ENCODE measurements at regions not wholly inside any gene's neighbourhood (a gene's known extent, or its start where the extent isn't known, plus 50 kb on each side); places are given as distances from the start of the nearest gene placed in this dataset.

DNA sequence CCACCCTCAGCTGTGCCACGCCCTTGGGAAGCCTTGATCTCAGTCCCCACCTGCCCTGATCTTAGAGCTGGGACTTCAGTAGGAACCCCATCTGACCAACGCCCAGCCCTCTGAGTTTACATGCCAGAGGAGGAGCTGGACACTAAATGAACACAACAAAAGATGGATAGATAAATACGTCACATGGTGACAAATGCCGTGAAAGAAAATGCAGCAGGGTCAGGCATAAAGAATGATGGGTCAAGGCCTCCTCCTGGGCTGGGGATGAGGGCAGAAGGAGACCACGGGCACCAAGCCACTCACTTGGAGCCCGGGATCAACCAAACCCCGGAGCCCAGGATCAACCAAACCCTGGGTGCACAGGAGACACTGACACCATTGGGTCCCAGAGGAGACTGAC, 354.9 kb downstream of the C16orf95 start:
- DNase-seq (no peak), ATAC-seq (no peak)
- Histone ChIP-seq H3K9me3 (no peaks in the 10 kb centered on the region), H3K36me3 (ENCODE audit: insufficient read depth in 1 of 2, low read depth in 1 of 2) (no peaks in the 10 kb centered on the region), H3K27ac (no peak overlapping the region), H3K4me3 (no peak overlapping the region), H3K27me3 (ENCODE audit: insufficient read depth in 3 of 3, low read length in 2 of 3) (peaks cover 0 to 65% (median 14%) of the 10 kb centered on the region in 3 donors), H3K4me1 (no peaks in the 10 kb centered on the region)
- no peak for TF ChIP-seq CTCF (IDR thresholded peaks at IDR 0.05)
- intact Hi-C loops (cut with DNase I): no loop called here
- WGBS, 3 donors: 67 to 80% (median 74%) methylated on average over 7 of the region's 7 CpGs

DNA sequence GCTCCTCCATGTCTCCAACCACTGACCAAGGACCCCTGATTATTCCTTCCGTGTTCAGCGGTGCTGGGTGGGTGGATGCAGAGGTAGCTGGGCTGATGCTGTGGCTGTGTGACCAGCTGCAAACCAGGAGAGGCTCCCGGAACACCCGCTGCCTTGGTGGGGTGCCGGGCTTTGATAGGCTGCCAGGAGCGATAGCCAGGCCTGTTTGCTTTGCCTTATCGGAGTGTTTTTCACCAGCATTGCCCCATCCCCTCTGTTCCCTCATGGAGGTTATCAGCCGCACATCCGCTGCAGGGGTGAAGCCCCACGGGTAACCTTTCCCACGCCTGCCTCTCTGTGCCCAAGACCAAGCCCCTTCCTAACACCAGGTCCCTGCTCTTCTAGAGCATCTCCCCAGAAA, 354.3 kb downstream of the C16orf95 start:
- WGBS, 3 donors: 85 to 95% (median 90%) methylated on average over 11 of the region's 11 CpGs
- no peaks in the 10 kb centered on the region for H3K36me3 ChIP-seq (ENCODE audit: insufficient read depth in 1 of 2, low read depth in 1 of 2)
- DNase-seq: no peak
- no peak overlapping the region for H3K27ac ChIP-seq
- H3K4me1 ChIP-seq: no peaks in the 10 kb centered on the region
- peaks cover 0 to 68% (median 14%) of the 10 kb centered on the region in 3 donors for H3K27me3 ChIP-seq (ENCODE audit: insufficient read depth in 3 of 3, low read length in 2 of 3)
- intact Hi-C loops (cut with DNase I): no loop called here
- H3K4me3 ChIP-seq: no peak overlapping the region
- H3K9me3 ChIP-seq: no peaks in the 10 kb centered on the region
- no peak for TF ChIP-seq CTCF (IDR thresholded peaks at IDR 0.05)
- ATAC-seq: no peak

GRCh38 chr16:86963600-86964575, 353.3 kb downstream of the C16orf95 start:
- peaks cover 0 to 62% (median 14%) of the 10 kb centered on the region in 3 donors for H3K27me3 ChIP-seq (ENCODE audit: insufficient read depth in 3 of 3, low read length in 2 of 3)
- DNase-seq (no peak), ATAC-seq (no peak)
- no peaks in the 10 kb centered on the region for H3K9me3 ChIP-seq
- intact Hi-C loops (cut with DNase I): no loop called here
- WGBS, 3 donors: 79 to 82% (median 80%) methylated on average over 25 of the region's 25 CpGs
- TF ChIP-seq CTCF (IDR thresholded peaks at IDR 0.05): no peak
- no peaks in the 10 kb centered on the region for H3K36me3 ChIP-seq (ENCODE audit: insufficient read depth in 1 of 2, low read depth in 1 of 2)
- H3K27ac ChIP-seq: no peak overlapping the region
- no peaks in the 10 kb centered on the region for H3K4me1 ChIP-seq
- no peak overlapping the region for H3K4me3 ChIP-seq

- Histone ChIP-seq H3K27ac (no peak overlapping the region), H3K4me1 (no peaks in the 10 kb centered on the region), H3K36me3 (ENCODE audit: insufficient read depth in 1 of 2, low read depth in 1 of 2) (no peaks in the 10 kb centered on the region), H3K27me3 (ENCODE audit: insufficient read depth in 3 of 3, low read length in 2 of 3) (peaks cover 0 to 61% (median 10%) of the 10 kb centered on the region in 3 donors), H3K9me3 (no peaks in the 10 kb centered on the region), H3K4me3 (no peak overlapping the region)
- intact Hi-C loops (cut with DNase I): no loop called here
- ATAC-seq (no peak), DNase-seq (peak in 1 of 2 donors; percentile 23)
- TF ChIP-seq CTCF (IDR thresholded peaks at IDR 0.05): no peak
- WGBS, 3 donors: 43 to 45% (median 44%) methylated on average over 14 of the region's 14 CpGs
Measured at GRCh38 chr16:86964796-86965241, 352.4 kb downstream of the C16orf95 start.

Data from psoas muscle (tissue), 7 donors.